Thoracic aorta (tissue), 2 donors: ENCODE measurements at regions not wholly inside any gene's neighbourhood (a gene's known extent, or its start where the extent isn't known, plus 50 kb on each side); places are given as distances from the start of the nearest gene placed in this dataset.
"Not testable (repeated sequence)": the region's sequence is repeated elsewhere in the genome, so short reads cannot be mapped to it uniquely, and the experiment has no call there.

ENCODE experiments used
- ATAC-seq: fragments of 150-250 bp; one replicate; pipeline ENCODE4 v1.8.0; 2017; ENCODE audit warnings: low read depth; ENCODE audit not compliant: insufficient number of reproducible peaks, low FRiP score
- DNase-seq: peaks from one replicate; pipeline ENCODE4 v3.0.0-alpha.2; 2020; ENCODE audit warnings: low spot score
- H3K27ac ChIP-seq, 2 donors: fragments of 200-600 bp; sonication (generic); 1 replicate in 1 of 2; 2 replicates in 1 of 2; pipeline ENCODE4 v1.5.1; 2016; ENCODE audit warnings: mild to moderate bottlenecking in 2 of 2, moderate library complexity in 2 of 2
- H3K27me3 ChIP-seq: fragments of 200-600 bp; sonication (generic); replicated peaks from 2 replicates; pipeline ENCODE4 v1.6.0; 2016; ENCODE audit warnings: mild to moderate bottlenecking; ENCODE audit not compliant: insufficient read depth
- H3K36me3 ChIP-seq: fragments of 200-600 bp; sonication (generic); one replicate; pipeline ENCODE4 v1.5.1; 2016
- H3K4me1 ChIP-seq, 2 donors: fragments of 200-600 bp; sonication (generic); 1 replicate in 1 of 2; 2 replicates in 1 of 2; pipeline versions ENCODE4 v1.5.1 to v1.6.0; 2016; ENCODE audit warnings: low read depth in 2 of 2, mild to moderate bottlenecking in 1 of 2; ENCODE audit not compliant: control insufficient read depth in 1 of 2
- H3K4me3 ChIP-seq: fragments of 200-600 bp; sonication (generic); 2 replicates; pipeline ENCODE4 v1.5.1; 2016; ENCODE audit warnings: mild to moderate bottlenecking
- H3K9me3 ChIP-seq: fragments of 200-600 bp; sonication (generic); 2 replicates; pipeline ENCODE4 v1.5.1; 2016
- TF ChIP-seq, protein P1 (sequence below): fragments of 200-600 bp; sonication (generic); IDR thresholded peaks from one replicate; pipeline ENCODE4 v1.5.1; 2019; ENCODE audit warnings: antibody characterized with exemption

GRCh38 chr18:64678048-64678447 is 529.2 kb upstream of the LINC00305 start:
- no peak overlapping the region for H3K4me3 ChIP-seq
- H3K36me3 ChIP-seq = no peaks in the 10 kb centered on the region
- DNase-seq (no peak), ATAC-seq (no peak)
- no peaks in the 10 kb centered on the region for H3K4me1 ChIP-seq
- H3K9me3 ChIP-seq = no peaks in the 10 kb centered on the region
- H3K27me3 ChIP-seq = no peaks in the 10 kb centered on the region
- no peak overlapping the region for H3K27ac ChIP-seq
- TF ChIP-seq, protein P1, sequence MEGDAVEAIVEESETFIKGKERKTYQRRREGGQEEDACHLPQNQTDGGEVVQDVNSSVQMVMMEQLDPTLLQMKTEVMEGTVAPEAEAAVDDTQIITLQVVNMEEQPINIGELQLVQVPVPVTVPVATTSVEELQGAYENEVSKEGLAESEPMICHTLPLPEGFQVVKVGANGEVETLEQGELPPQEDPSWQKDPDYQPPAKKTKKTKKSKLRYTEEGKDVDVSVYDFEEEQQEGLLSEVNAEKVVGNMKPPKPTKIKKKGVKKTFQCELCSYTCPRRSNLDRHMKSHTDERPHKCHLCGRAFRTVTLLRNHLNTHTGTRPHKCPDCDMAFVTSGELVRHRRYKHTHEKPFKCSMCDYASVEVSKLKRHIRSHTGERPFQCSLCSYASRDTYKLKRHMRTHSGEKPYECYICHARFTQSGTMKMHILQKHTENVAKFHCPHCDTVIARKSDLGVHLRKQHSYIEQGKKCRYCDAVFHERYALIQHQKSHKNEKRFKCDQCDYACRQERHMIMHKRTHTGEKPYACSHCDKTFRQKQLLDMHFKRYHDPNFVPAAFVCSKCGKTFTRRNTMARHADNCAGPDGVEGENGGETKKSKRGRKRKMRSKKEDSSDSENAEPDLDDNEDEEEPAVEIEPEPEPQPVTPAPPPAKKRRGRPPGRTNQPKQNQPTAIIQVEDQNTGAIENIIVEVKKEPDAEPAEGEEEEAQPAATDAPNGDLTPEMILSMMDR = no peak

DNA sequence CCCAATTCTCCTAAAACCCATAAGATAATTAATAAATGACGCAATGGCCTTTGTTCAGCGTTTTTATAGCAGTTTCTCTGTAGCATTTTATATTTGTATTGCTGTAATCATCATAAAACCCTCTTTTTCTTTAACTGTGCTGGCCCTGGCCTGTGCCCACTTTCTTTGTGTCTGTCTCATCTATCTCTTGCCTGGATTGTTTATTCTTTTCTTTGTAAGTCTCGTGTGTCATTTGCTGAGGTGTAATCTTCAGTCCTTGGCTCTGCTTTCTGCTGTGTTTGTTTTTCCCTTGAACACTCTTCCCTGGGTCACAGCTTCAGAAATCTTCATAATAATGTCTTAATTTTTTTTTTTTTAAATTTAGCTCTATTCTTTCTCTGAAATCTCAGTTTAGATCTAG is 525.8 kb upstream of the LINC00305 start:
- ATAC-seq = no peak
- no peaks in the 10 kb centered on the region for H3K36me3 ChIP-seq
- H3K4me1 ChIP-seq = no peaks in the 10 kb centered on the region
- H3K4me3 ChIP-seq = no peak overlapping the region
- H3K9me3 ChIP-seq = no peaks in the 10 kb centered on the region
- H3K27me3 ChIP-seq = no peaks in the 10 kb centered on the region
- TF ChIP-seq, protein P1 = no peak
- DNase-seq = no peak
- no peak overlapping the region for H3K27ac ChIP-seq

- not testable (repeated sequence) for H3K27me3 ChIP-seq, H3K4me3 ChIP-seq, H3K27ac ChIP-seq, H3K36me3 ChIP-seq, H3K4me1 ChIP-seq, DNase-seq, ATAC-seq, H3K9me3 ChIP-seq
These were observed 522.4 kb upstream of the LINC00305 start for GRCh38 chr18:64671293-64671692.

- no peak for DNase-seq
These were observed 519.6 kb upstream of the LINC00305 start for GRCh38 chr18:64668461-64668962.

DNA sequence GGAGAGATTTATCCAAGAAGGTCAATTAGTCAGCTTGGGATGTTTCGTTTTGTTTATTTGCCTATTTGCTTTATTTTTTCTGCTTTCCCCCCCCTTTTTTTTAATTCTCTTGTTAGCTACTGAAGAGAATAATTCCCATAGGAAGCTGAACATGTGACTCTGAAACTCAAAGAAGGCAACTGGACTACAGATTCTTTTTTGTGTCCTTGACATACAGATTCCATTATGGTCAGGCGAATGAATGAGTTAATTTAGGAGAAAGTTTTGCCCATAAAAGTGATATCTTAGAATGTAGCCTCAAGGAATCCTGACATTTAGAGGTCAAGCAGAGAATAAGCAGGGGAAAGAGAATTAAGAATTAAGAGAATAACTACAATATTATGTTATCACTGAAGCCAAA is 514.2 kb upstream of the LINC00305 start:
- ATAC-seq (no peak), DNase-seq (no peak)
- no peaks in the 10 kb centered on the region for H3K36me3 ChIP-seq
- no peak overlapping the region for H3K27ac ChIP-seq
- no peaks in the 10 kb centered on the region for H3K4me1 ChIP-seq
- TF ChIP-seq, protein P1 = no peak
- no peaks in the 10 kb centered on the region for H3K27me3 ChIP-seq
- no peaks in the 10 kb centered on the region for H3K9me3 ChIP-seq
- H3K4me3 ChIP-seq = no peak overlapping the region

More at GRCh38 chr18:64668461-64668962, 519.6 kb upstream of the LINC00305 start:
- Histone ChIP-seq H3K36me3 (no peaks in the 10 kb centered on the region), H3K27me3 (no peaks in the 10 kb centered on the region), H3K4me3 (no peak overlapping the region), H3K9me3 (no peaks in the 10 kb centered on the region), H3K4me1 (no peaks in the 10 kb centered on the region), H3K27ac (no peak overlapping the region)
- no peak for ATAC-seq
- TF ChIP-seq, protein P1 = no peak

DNA sequence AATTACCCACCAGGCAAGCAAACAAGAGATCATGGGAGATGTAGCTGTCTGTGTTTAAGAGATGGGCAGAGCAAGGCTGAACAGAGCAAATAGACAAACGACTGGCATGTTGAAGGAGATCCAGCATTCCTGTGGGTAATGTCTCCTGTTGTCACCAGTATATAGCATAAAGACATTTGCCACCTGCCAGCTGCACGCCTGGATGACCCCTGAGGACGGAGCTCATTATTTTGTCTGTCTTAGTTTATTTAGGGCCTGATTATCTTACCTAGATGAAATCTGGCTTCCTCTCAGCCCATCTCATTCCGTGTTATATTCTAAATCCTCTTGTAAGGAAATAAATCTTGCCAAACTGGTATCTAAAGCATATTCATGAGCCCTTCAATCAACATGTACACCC is 510.3 kb upstream of the LINC00305 start:
- Histone ChIP-seq H3K9me3 (no peaks in the 10 kb centered on the region), H3K27me3 (no peaks in the 10 kb centered on the region), H3K27ac (no peak overlapping the region), H3K4me3 (no peak overlapping the region), H3K4me1 (no peaks in the 10 kb centered on the region), H3K36me3 (no peaks in the 10 kb centered on the region)
- ATAC-seq = no peak
- no peak for DNase-seq
- TF ChIP-seq, protein P1 = no peak
